Peyer's patch (tissue), 4 donors: ENCODE measurements at regions not wholly inside any gene's neighbourhood (a gene's known extent, or its start where the extent isn't known, plus 50 kb on each side); places are given as distances from the start of the nearest gene placed in this dataset.

Source experiments
- DNase-seq, 3 donors: peaks; one replicate each; pipeline ENCODE4 v3.0.0-alpha.2; 2017 to 2019
- H3K27ac ChIP-seq, 4 donors: fragments of 200-600 bp; sonication (generic); one replicate each; pipeline ENCODE4 v1.5.1; 2016 to 2019
- H3K27me3 ChIP-seq, 2 donors: fragments of 200-600 bp; sonication (generic); one replicate each; pipeline ENCODE4 v1.5.1; 2019
- H3K36me3 ChIP-seq, 3 donors: fragments of 200-600 bp; sonication (generic); one replicate each; pipeline ENCODE4 v1.5.1; 2016 to 2019
- H3K4me1 ChIP-seq, 4 donors: fragments of 200-600 bp; sonication (generic); one replicate each; pipeline ENCODE4 v1.5.1; 2016 to 2019
- H3K4me3 ChIP-seq, 4 donors: fragments of 200-600 bp; sonication (generic); 1 replicate in 3 of 4; 2 replicates in 1 of 4; pipeline ENCODE4 v1.5.1; 2016 to 2019; ENCODE audit warnings: mild to moderate bottlenecking in 1 of 4
- H3K9me3 ChIP-seq, 4 donors: fragments of 200-600 bp; sonication (generic); one replicate each; pipeline ENCODE4 v1.5.1; 2016 to 2019; ENCODE audit warnings: mild to moderate bottlenecking in 1 of 4
- CTCF ChIP-seq, 6 experiments: fragments of 450-650 bp in 4 of 6; fragments of 200-600 bp in 2 of 6; sonication (generic) in 1 of 6; IDR thresholded peaks; one replicate each; pipeline ENCODE4 v1.5.1; 2017 to 2019; ENCODE audit warnings: antibody characterized with exemption in 6 of 6, mild to moderate bottlenecking in 3 of 6, moderate library complexity in 1 of 6
- POLR2A ChIP-seq, 2 donors: fragments of 450-650 bp; IDR thresholded peaks; one replicate each; pipeline ENCODE4 v1.5.1; 2017; ENCODE audit warnings: antibody characterized with exemption in 2 of 2, mild to moderate bottlenecking in 2 of 2, moderate library complexity in 2 of 2

- no peak for DNase-seq
- Histone ChIP-seq H3K36me3 (no peaks in the 10 kb centered on the region), H3K4me1 (no peaks in the 10 kb centered on the region), H3K4me3 (no peak overlapping the region), H3K27ac (no peak overlapping the region), H3K9me3 (peaks cover 0 to 3% (median 0%) of the 10 kb centered on the region in 4 donors), H3K27me3 (no peaks in the 10 kb centered on the region)
- TF ChIP-seq POLR2A (IDR thresholded peaks at IDR 0.05) (no peak), CTCF (IDR thresholded peaks at IDR 0.05) (no peak)
Observed at GRCh38 chr1:11345971-11346715, 73.1 kb downstream of the UBIAD1 start.

GRCh38 chr1:11350265-11350664 is 77.3 kb downstream of the UBIAD1 start:
- H3K4me3 ChIP-seq, result no peak overlapping the region
- no peak for DNase-seq
- no peak overlapping the region for H3K27ac ChIP-seq
- H3K36me3 ChIP-seq, result no peaks in the 10 kb centered on the region
- peaks cover 0 to 3% (median 0%) of the 10 kb centered on the region in 4 donors for H3K9me3 ChIP-seq
- no peaks in the 10 kb centered on the region for H3K4me1 ChIP-seq
- TF ChIP-seq CTCF (IDR thresholded peaks at IDR 0.05) (no peak), POLR2A (IDR thresholded peaks at IDR 0.05) (no peak)
- H3K27me3 ChIP-seq, result no peaks in the 10 kb centered on the region

- H3K4me1 ChIP-seq, result no peaks in the 10 kb centered on the region
- no peaks in the 10 kb centered on the region for H3K36me3 ChIP-seq
- TF ChIP-seq CTCF (IDR thresholded peaks at IDR 0.05), result no peak
- no peak for TF ChIP-seq POLR2A (IDR thresholded peaks at IDR 0.05)
- no peak overlapping the region for H3K4me3 ChIP-seq
- DNase-seq, result no peak
- no peaks in the 10 kb centered on the region for H3K27me3 ChIP-seq
- peaks cover 0 to 3% (median 0%) of the 10 kb centered on the region in 4 donors for H3K9me3 ChIP-seq
- H3K27ac ChIP-seq, result no peak overlapping the region
Observed at GRCh38 chr1:11352058-11352715, 79.2 kb downstream of the UBIAD1 start.

GRCh38 chr1:11352816-11353799 is 80.1 kb downstream of the UBIAD1 start:
- Histone ChIP-seq H3K4me1 (no peaks in the 10 kb centered on the region), H3K27ac (no peak overlapping the region), H3K9me3 (peaks cover 0 to 3% (median 0%) of the 10 kb centered on the region in 4 donors), H3K4me3 (no peak overlapping the region), H3K27me3 (no peaks in the 10 kb centered on the region), H3K36me3 (no peaks in the 10 kb centered on the region)
- DNase-seq, result no peak
- no peak for TF ChIP-seq POLR2A (IDR thresholded peaks at IDR 0.05)
- TF ChIP-seq CTCF (IDR thresholded peaks at IDR 0.05), result no peak

- H3K36me3 ChIP-seq, result no peaks in the 10 kb centered on the region
- no peak overlapping the region for H3K27ac ChIP-seq
- H3K4me1 ChIP-seq, result no peaks in the 10 kb centered on the region
- peaks cover 0 to 3% (median 0%) of the 10 kb centered on the region in 4 donors for H3K9me3 ChIP-seq
- no peak for DNase-seq
- no peak overlapping the region for H3K4me3 ChIP-seq
- TF ChIP-seq POLR2A (IDR thresholded peaks at IDR 0.05), result no peak
- H3K27me3 ChIP-seq, result no peaks in the 10 kb centered on the region
Observed at GRCh38 chr1:11354893-11355553, 82.0 kb downstream of the UBIAD1 start.
